ENCODE measurements at regions not wholly inside any gene's neighbourhood (a gene's known extent, or its start where the extent isn't known, plus 50 kb on each side); places are given as distances from the start of the nearest gene placed in this dataset.

GRCh38 chrX:124725502-124725901, 379.1 kb downstream of the SH2D1A start:
- TF ChIP-seq, protein P1, sequence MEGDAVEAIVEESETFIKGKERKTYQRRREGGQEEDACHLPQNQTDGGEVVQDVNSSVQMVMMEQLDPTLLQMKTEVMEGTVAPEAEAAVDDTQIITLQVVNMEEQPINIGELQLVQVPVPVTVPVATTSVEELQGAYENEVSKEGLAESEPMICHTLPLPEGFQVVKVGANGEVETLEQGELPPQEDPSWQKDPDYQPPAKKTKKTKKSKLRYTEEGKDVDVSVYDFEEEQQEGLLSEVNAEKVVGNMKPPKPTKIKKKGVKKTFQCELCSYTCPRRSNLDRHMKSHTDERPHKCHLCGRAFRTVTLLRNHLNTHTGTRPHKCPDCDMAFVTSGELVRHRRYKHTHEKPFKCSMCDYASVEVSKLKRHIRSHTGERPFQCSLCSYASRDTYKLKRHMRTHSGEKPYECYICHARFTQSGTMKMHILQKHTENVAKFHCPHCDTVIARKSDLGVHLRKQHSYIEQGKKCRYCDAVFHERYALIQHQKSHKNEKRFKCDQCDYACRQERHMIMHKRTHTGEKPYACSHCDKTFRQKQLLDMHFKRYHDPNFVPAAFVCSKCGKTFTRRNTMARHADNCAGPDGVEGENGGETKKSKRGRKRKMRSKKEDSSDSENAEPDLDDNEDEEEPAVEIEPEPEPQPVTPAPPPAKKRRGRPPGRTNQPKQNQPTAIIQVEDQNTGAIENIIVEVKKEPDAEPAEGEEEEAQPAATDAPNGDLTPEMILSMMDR (IDR thresholded peaks at IDR 0.05; ENCODE audit: low read depth, low read length, missing control alignments), result no peak
- no peak overlapping the region for H3K4me3 ChIP-seq (ENCODE audit: low read depth, low read length)
- DNase-seq (ENCODE audit: low read depth), result no peak

GRCh38 chrX:124726292-124726691, 379.9 kb downstream of the SH2D1A start:
- DNase-seq (ENCODE audit: low read depth), result no peak
- no peak overlapping the region for H3K4me3 ChIP-seq (ENCODE audit: low read depth, low read length)
- TF ChIP-seq, protein P1 (IDR thresholded peaks at IDR 0.05; ENCODE audit: low read depth, low read length, missing control alignments), result no peak

DNA sequence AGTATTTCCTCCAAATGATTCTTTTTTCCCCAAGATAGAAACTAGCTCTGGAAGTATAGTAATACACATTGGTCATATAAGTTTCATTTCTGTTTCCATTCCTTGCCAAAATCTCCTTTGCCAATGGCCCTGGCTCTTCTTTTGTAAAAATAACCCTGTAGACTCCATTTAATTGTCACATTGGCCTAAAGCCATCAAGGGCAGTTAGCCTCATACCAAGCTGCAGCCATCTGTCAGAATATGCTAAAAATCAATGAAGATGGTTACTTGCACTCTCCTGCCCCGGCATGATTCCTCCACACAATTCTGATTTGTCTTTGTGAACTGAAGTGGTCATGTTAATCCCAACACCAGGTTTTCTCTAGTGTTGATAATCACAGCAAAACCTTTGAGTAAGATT, 380.5 kb downstream of the SH2D1A start:
- DNase-seq (ENCODE audit: low read depth), result no peak
- TF ChIP-seq, protein P1 (IDR thresholded peaks at IDR 0.05; ENCODE audit: low read depth, low read length, missing control alignments), result no peak
- no peak overlapping the region for H3K4me3 ChIP-seq (ENCODE audit: low read depth, low read length)

DNA sequence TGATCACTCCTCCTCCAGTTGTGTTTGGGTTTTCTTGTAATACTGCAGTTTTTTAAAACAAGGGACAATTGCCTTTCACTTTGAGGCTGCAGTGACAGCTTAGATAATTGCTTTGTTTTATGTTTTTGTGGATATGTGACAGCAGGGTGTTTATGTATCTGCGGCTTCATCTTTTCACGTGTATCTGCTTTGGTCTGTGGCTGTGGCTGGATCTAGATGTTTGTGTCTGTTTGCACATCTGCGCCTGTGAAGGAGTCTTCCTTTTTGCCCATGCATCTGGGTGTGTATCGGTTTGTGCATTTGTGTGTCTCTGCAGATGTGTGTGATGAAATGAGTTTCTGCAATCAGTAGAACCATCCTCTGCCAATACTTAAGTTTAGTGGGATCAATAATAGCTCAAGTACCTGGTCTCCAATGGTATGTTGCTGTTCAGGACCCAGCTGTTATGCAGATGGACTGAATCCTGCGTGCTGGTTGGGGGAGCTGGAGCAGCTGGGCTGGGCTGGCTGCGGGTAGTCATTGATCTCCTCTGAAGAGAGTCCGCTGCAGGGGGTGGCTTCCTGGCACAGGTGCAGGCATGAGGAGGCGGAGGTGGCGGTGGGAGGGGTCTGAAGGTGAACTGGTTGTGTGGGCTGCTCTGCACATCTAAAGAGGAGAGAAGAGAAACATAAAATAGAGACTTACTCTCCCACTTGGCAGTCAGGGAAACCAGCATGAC, 390.3 kb downstream of the SH2D1A start:
- TF ChIP-seq, protein P1 (IDR thresholded peaks at IDR 0.05; ENCODE audit: low read depth, low read length, missing control alignments), result no peak
- no peak overlapping the region for H3K4me3 ChIP-seq (ENCODE audit: low read depth, low read length)
- DNase-seq (ENCODE audit: low read depth), result no peak

DNA sequence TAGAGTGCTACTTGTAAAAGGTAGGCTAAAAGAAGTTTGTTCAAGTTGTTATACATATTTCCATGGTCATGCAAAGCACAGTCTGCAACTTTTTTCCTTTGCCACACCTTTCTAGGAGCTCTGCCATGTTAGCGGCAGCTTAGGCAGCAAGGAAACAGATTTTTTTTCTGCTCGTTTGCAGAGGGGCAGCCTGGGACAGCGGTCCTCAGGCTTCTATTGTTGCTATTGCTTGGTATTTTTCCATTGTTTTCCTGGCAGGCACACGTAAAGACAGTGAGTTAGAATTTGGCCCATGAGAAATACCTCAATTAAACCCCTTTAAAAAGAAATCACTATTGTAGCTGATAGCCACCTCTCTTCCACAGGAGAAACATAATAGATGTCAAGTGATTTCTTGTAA, 391.4 kb downstream of the SH2D1A start:
- DNase-seq (ENCODE audit: low read depth), result no peak
- TF ChIP-seq, protein P1 (IDR thresholded peaks at IDR 0.05; ENCODE audit: low read depth, low read length, missing control alignments), result no peak
- H3K4me3 ChIP-seq (ENCODE audit: low read depth, low read length), result no peak overlapping the region

GRCh38 chrX:124747295-124747694, 400.9 kb downstream of the SH2D1A start:
- TF ChIP-seq, protein P1 (IDR thresholded peaks at IDR 0.05; ENCODE audit: low read depth, low read length, missing control alignments), result no peak
- DNase-seq (ENCODE audit: low read depth), result no peak
- no peak overlapping the region for H3K4me3 ChIP-seq (ENCODE audit: low read depth, low read length)

- H3K4me3 ChIP-seq (ENCODE audit: low read depth, low read length), result no peak overlapping the region
- TF ChIP-seq, protein P1 (IDR thresholded peaks at IDR 0.05; ENCODE audit: low read depth, low read length, missing control alignments), result no peak
- no peak for DNase-seq (ENCODE audit: low read depth)
Observed at GRCh38 chrX:124764354-124764753, 418.0 kb downstream of the SH2D1A start.

Data from GM12864 (cell line).